ENCODE measurements at regions not wholly inside any gene's neighbourhood (a gene's known extent, or its start where the extent isn't known, plus 50 kb on each side); places are given as distances from the start of the nearest gene placed in this dataset.

DNA sequence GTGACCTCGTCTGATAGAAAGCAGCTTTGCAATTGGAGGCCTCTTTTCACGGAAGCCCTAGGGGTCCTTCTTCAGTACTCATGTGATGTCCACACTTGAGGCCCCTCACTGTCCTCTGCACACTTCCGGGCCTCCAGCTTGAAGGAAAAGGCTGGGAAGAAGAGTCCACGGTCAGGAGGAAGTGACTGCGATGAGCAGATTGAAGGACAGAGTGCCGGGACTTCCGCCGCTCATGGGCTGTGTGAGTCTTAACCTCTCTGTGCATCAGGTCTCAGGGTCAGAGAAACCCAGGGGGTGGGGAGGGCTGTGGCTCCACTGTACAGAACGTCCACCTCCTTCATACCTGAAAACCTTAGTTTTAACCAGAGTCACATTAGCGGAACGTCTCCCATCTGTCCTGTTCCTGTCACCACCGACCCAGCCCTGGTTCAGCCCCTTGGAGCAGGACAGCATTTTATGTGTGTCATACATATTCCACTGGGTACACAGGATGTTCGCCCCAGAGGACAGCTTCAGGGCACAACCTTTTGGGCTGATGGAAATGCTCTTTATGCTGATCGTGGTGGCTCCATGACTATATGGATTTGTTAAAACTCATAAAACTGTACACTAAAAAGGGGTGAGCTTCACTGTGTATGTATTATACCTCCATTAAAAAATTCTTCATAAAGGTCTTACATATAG lies 51.0 kb upstream of the SORCS2 start:
- no peak for ATAC-seq
- intact Hi-C loops (cut with micrococcal nuclease) = no loop called here
- TF ChIP-seq, protein P1, sequence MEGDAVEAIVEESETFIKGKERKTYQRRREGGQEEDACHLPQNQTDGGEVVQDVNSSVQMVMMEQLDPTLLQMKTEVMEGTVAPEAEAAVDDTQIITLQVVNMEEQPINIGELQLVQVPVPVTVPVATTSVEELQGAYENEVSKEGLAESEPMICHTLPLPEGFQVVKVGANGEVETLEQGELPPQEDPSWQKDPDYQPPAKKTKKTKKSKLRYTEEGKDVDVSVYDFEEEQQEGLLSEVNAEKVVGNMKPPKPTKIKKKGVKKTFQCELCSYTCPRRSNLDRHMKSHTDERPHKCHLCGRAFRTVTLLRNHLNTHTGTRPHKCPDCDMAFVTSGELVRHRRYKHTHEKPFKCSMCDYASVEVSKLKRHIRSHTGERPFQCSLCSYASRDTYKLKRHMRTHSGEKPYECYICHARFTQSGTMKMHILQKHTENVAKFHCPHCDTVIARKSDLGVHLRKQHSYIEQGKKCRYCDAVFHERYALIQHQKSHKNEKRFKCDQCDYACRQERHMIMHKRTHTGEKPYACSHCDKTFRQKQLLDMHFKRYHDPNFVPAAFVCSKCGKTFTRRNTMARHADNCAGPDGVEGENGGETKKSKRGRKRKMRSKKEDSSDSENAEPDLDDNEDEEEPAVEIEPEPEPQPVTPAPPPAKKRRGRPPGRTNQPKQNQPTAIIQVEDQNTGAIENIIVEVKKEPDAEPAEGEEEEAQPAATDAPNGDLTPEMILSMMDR (IDR thresholded peaks at IDR 0.05) = no peak
- Mint-ChIP-seq H3K4me3 (no peak overlapping the region), H3K27me3 (peaks cover 9% of the 10 kb centered on the region), H3K4me1 (ENCODE audit: low read depth) (no peaks in the 10 kb centered on the region), H3K27ac (no peak overlapping the region), H3K9me3 (no peaks in the 10 kb centered on the region), H3K36me3 (ENCODE audit: low read depth) (no peaks in the 10 kb centered on the region)
- ChIA-PET POLR2A (no interaction called here), CTCF (no interaction called here)
- no peak for DNase-seq

DNA sequence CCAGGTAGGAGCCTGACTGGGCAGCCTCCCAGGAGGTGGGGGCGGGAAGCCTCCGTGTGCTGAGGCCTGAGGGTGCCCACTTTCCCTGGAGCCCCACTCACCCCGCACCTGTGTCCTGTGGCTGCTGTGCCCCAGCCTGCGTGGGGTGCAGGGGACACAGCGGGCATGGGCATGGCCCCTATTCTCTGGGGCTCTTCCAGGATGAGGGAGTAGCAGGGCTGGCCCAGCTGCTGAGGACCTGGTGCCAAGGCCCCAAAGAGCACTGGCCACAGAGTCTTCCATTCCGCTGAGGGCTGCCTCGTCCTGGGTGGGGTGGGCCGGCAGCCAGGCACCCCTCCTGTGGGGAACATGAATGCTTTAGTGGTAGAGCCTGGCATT lies 51.7 kb upstream of the SORCS2 start:
- ChIA-PET POLR2A (no interaction called here), CTCF (interaction anchor here (1.0 kb wide), 1 partner anchor 39 kb away, joined by 3 read pairs; no protein-coding TSS in a partner anchor)
- Mint-ChIP-seq H3K4me3 (no peak overlapping the region), H3K36me3 (ENCODE audit: low read depth) (no peaks in the 10 kb centered on the region), H3K27ac (no peak overlapping the region), H3K9me3 (no peaks in the 10 kb centered on the region), H3K4me1 (ENCODE audit: low read depth) (no peaks in the 10 kb centered on the region), H3K27me3 (peaks cover 8% of the 10 kb centered on the region)
- TF ChIP-seq, protein P1 (IDR thresholded peaks at IDR 0.05) = no peak
- DNase-seq = no peak
- ATAC-seq = no peak
- intact Hi-C loops (cut with micrococcal nuclease) = no loop called here

DNA sequence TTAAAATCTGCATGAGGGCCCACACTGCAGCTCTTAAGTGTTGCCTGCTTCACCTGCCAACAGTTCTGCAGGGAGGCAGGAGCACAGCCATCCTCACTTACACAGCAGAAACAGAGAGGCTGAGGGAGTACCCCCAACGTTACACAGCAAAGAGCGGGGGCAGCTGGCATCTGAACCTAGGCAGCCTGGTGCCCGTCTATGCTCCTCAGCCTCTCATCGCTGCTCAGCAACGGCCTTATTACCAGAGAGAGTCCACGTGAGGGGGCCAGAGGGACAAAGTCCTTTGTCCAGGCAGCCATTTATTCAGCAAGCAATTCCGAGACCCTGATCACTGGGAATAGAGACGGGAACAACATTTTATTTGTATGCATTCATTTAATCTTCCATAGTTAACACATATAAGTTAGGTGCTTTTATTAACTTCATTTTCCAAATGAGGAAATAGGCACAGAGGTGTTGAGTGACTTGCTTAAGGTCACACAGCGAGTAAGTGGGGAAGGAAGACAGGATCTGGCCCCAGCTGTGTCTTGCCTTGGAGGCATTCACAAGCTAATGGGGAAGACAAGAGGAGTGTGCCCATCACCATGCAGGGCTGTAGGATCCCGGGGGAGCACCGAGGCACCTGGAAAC lies 52.2 kb upstream of the SORCS2 start:
- DNase-seq (no peak), ATAC-seq (no peak)
- H3K36me3 Mint-ChIP-seq (ENCODE audit: low read depth) = no peaks in the 10 kb centered on the region
- ChIA-PET POLR2A (no interaction called here), CTCF (interaction anchor here (1.0 kb wide), 1 partner anchor 39 kb away, joined by 3 read pairs; no protein-coding TSS in a partner anchor)
- no peak overlapping the region for H3K4me3 Mint-ChIP-seq
- intact Hi-C loops (cut with micrococcal nuclease) = no loop called here
- no peaks in the 10 kb centered on the region for H3K4me1 Mint-ChIP-seq (ENCODE audit: low read depth)
- TF ChIP-seq, protein P1 (IDR thresholded peaks at IDR 0.05) = no peak
- H3K27me3 Mint-ChIP-seq = peaks cover 8% of the 10 kb centered on the region
- H3K9me3 Mint-ChIP-seq = no peaks in the 10 kb centered on the region
- no peak overlapping the region for H3K27ac Mint-ChIP-seq

DNA sequence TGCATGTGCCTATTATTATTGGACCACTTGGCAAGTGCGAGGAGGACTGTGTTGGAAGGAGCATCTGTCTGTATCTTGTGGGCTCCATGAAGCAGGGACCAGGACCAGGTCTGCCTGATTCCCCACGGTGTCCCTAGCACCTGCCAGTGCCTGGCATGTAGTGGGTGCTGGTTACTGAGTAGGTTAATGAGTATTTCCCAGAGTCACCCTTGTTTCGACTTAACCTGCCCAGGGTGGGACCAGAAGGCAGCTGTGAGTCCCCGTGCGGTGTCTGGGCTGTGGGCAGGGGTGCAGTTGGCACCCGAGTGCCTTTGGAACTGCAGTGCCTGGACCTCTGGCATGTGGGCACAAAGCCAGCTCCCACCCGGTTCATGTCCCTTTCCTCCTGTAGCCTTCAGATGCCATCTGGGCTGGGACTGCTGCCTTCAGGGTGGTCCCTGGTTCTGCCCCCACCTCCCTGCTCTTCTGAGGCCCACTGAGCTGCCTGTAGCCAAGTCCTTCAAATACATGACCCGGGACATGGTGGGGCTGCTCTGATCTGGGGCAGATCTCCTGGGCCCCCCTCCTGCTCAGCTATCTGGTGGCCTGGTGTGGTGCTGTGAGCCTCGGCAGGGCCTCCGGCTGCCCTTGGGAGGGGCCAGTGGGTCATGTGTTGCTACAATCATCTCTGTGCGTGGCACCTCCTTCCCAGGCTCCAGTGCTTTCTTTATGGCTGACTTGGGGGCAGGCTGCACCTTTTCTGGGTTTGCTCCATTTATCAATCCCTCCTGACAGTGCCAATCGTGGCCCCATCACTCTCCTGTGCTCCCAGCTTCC lies 53.0 kb upstream of the SORCS2 start:
- TF ChIP-seq, protein P1 (IDR thresholded peaks at IDR 0.05) = no peak
- Mint-ChIP-seq H3K4me1 (ENCODE audit: low read depth) (peaks cover 3% of the 10 kb centered on the region), H3K36me3 (ENCODE audit: low read depth) (no peaks in the 10 kb centered on the region), H3K9me3 (no peaks in the 10 kb centered on the region), H3K27ac (no peak overlapping the region), H3K27me3 (peaks cover 8% of the 10 kb centered on the region), H3K4me3 (no peak overlapping the region)
- intact Hi-C loops (cut with micrococcal nuclease) = no loop called here
- ATAC-seq = no peak
- no peak for DNase-seq
- CTCF ChIA-PET = interaction anchor here (1.0 kb wide), 1 partner anchor 38 kb away, joined by 3 read pairs; no protein-coding TSS in a partner anchor
- POLR2A ChIA-PET = interaction anchor here (0.7 kb wide), 1 partner anchor 182 kb away, joined by 4 read pairs; no protein-coding TSS in a partner anchor
